ENCODE measurements at regions not wholly inside any gene's neighbourhood (a gene's known extent, or its start where the extent isn't known, plus 50 kb on each side); places are given as distances from the start of the nearest gene placed in this dataset.
"Not testable (repeated sequence)": the region's sequence is repeated elsewhere in the genome, so short reads cannot be mapped to it uniquely, and the experiment has no call there.

GRCh38 chr2:17162713-17163112 is 355.5 kb downstream of the RAD51AP2 start:
- no peak overlapping the region for H3K4me3 Mint-ChIP-seq

GRCh38 chr2:17160594-17160993 is 357.6 kb downstream of the RAD51AP2 start:
- no peaks in the 10 kb centered on the region for H3K4me1 Mint-ChIP-seq (ENCODE audit: low read depth)
- H3K36me3 Mint-ChIP-seq (ENCODE audit: low read depth), result no peaks in the 10 kb centered on the region
- CTCF ChIA-PET, result no interaction called here

More at GRCh38 chr2:17162713-17163112, 355.5 kb downstream of the RAD51AP2 start:
- CTCF ChIA-PET, result no interaction called here
- no peaks in the 10 kb centered on the region for H3K36me3 Mint-ChIP-seq (ENCODE audit: low read depth)
- no peak overlapping the region for H3K27ac Mint-ChIP-seq
- H3K4me1 Mint-ChIP-seq (ENCODE audit: low read depth), result no peaks in the 10 kb centered on the region
- no peaks in the 10 kb centered on the region for H3K9me3 Mint-ChIP-seq
- no peaks in the 10 kb centered on the region for H3K27me3 Mint-ChIP-seq (ENCODE audit: low read depth)
- intact Hi-C loops (cut with micrococcal nuclease), result no loop called here
- DNase-seq, result no peak

GRCh38 chr2:17156086-17156485 is 362.2 kb downstream of the RAD51AP2 start:
- Mint-ChIP-seq H3K4me1 (ENCODE audit: low read depth) (no peaks in the 10 kb centered on the region), H3K27me3 (ENCODE audit: low read depth) (no peaks in the 10 kb centered on the region), H3K36me3 (ENCODE audit: low read depth) (no peaks in the 10 kb centered on the region), H3K9me3 (no peaks in the 10 kb centered on the region), H3K27ac (no peak overlapping the region), H3K4me3 (no peak overlapping the region)
- intact Hi-C loops (cut with micrococcal nuclease), result no loop called here
- CTCF ChIA-PET, result no interaction called here
- DNase-seq, result no peak

More at GRCh38 chr2:17160594-17160993, 357.6 kb downstream of the RAD51AP2 start:
- Mint-ChIP-seq H3K27ac (no peak overlapping the region), H3K27me3 (ENCODE audit: low read depth) (no peaks in the 10 kb centered on the region), H3K9me3 (no peaks in the 10 kb centered on the region), H3K4me3 (no peak overlapping the region)
- intact Hi-C loops (cut with micrococcal nuclease), result no loop called here
- no peak for DNase-seq

GRCh38 chr2:17149945-17150344 is 368.3 kb downstream of the RAD51AP2 start:
- Mint-ChIP-seq H3K4me1 (ENCODE audit: low read depth) (no peaks in the 10 kb centered on the region), H3K27me3 (ENCODE audit: low read depth) (no peaks in the 10 kb centered on the region), H3K9me3 (no peaks in the 10 kb centered on the region), H3K36me3 (ENCODE audit: low read depth) (no peaks in the 10 kb centered on the region), H3K27ac (no peak overlapping the region), H3K4me3 (no peak overlapping the region)
- CTCF ChIA-PET, result no interaction called here
- intact Hi-C loops (cut with micrococcal nuclease), result loop anchor here (5.0 kb wide), 1 partner anchor 378 kb away; no protein-coding TSS in a partner anchor
- no peak for DNase-seq

GRCh38 chr2:17148407-17149145 is 369.7 kb downstream of the RAD51AP2 start:
- CTCF ChIA-PET, result interaction anchor here (0.6 kb wide), 1 partner anchor 33 kb away, joined by 3 read pairs; no protein-coding TSS in a partner anchor
- no peaks in the 10 kb centered on the region for H3K36me3 Mint-ChIP-seq (ENCODE audit: low read depth)
- H3K4me1 Mint-ChIP-seq (ENCODE audit: low read depth), result no peaks in the 10 kb centered on the region
- no peak overlapping the region for H3K27ac Mint-ChIP-seq
- no peaks in the 10 kb centered on the region for H3K27me3 Mint-ChIP-seq (ENCODE audit: low read depth)
- no peak overlapping the region for H3K4me3 Mint-ChIP-seq
- H3K9me3 Mint-ChIP-seq, result no peaks in the 10 kb centered on the region
- intact Hi-C loops (cut with micrococcal nuclease), result loop anchor here (5.0 kb wide), 1 partner anchor 376 kb away; no protein-coding TSS in a partner anchor
- no peak for DNase-seq

GRCh38 chr2:17146358-17146757 is 371.9 kb downstream of the RAD51AP2 start:
- no peak overlapping the region for H3K4me3 Mint-ChIP-seq
- H3K36me3 Mint-ChIP-seq (ENCODE audit: low read depth), result no peaks in the 10 kb centered on the region
- CTCF ChIA-PET, result no interaction called here
- no peak overlapping the region for H3K27ac Mint-ChIP-seq
- no peaks in the 10 kb centered on the region for H3K4me1 Mint-ChIP-seq (ENCODE audit: low read depth)
- H3K9me3 Mint-ChIP-seq, result no peaks in the 10 kb centered on the region
- no peaks in the 10 kb centered on the region for H3K27me3 Mint-ChIP-seq (ENCODE audit: low read depth)
- intact Hi-C loops (cut with micrococcal nuclease), result loop anchor here (5.0 kb wide), 1 partner anchor 374 kb away; no protein-coding TSS in a partner anchor
- no peak for DNase-seq

- no peak overlapping the region for H3K4me3 Mint-ChIP-seq
- H3K9me3 Mint-ChIP-seq, result peaks cover 1% of the 10 kb centered on the region
- CTCF ChIA-PET, result no interaction called here
- intact Hi-C loops (cut with micrococcal nuclease), result no loop called here
- H3K36me3 Mint-ChIP-seq (ENCODE audit: low read depth), result no peaks in the 10 kb centered on the region
- H3K27me3 Mint-ChIP-seq (ENCODE audit: low read depth), result no peaks in the 10 kb centered on the region
- H3K4me1 Mint-ChIP-seq (ENCODE audit: low read depth), result no peaks in the 10 kb centered on the region
- DNase-seq, result no peak
- H3K27ac Mint-ChIP-seq, result no peak overlapping the region
These were observed 381.4 kb downstream of the RAD51AP2 start for GRCh38 chr2:17136877-17137276.

GRCh38 chr2:17136231-17136630 is 382.0 kb downstream of the RAD51AP2 start:
- DNase-seq, result no peak
- Mint-ChIP-seq H3K36me3 (ENCODE audit: low read depth) (no peaks in the 10 kb centered on the region), H3K9me3 (peaks cover 1% of the 10 kb centered on the region), H3K27me3 (ENCODE audit: low read depth) (no peaks in the 10 kb centered on the region), H3K27ac (no peak overlapping the region), H3K4me3 (no peak overlapping the region), H3K4me1 (ENCODE audit: low read depth) (no peaks in the 10 kb centered on the region)
- intact Hi-C loops (cut with micrococcal nuclease), result no loop called here
- CTCF ChIA-PET, result no interaction called here

GRCh38 chr2:17135619-17136018 is 382.6 kb downstream of the RAD51AP2 start:
- no peak for DNase-seq
- no peaks in the 10 kb centered on the region for H3K4me1 Mint-ChIP-seq (ENCODE audit: low read depth)
- H3K36me3 Mint-ChIP-seq (ENCODE audit: low read depth), result no peaks in the 10 kb centered on the region
- H3K27me3 Mint-ChIP-seq (ENCODE audit: low read depth), result no peaks in the 10 kb centered on the region
- H3K9me3 Mint-ChIP-seq, result peaks cover 1% of the 10 kb centered on the region
- H3K4me3 Mint-ChIP-seq, result no peak overlapping the region
- CTCF ChIA-PET, result no interaction called here
- no peak overlapping the region for H3K27ac Mint-ChIP-seq
- intact Hi-C loops (cut with micrococcal nuclease), result no loop called here

- Mint-ChIP-seq H3K4me3 (no peak overlapping the region), H3K9me3 (peaks cover 2% of the 10 kb centered on the region), H3K27me3 (ENCODE audit: low read depth) (no peaks in the 10 kb centered on the region), H3K36me3 (ENCODE audit: low read depth) (no peaks in the 10 kb centered on the region), H3K27ac (no peak overlapping the region), H3K4me1 (ENCODE audit: low read depth) (no peaks in the 10 kb centered on the region)
- intact Hi-C loops (cut with micrococcal nuclease), result no loop called here
- CTCF ChIA-PET, result no interaction called here
- no peak for DNase-seq
These were observed 385.1 kb downstream of the RAD51AP2 start for GRCh38 chr2:17133052-17133671.

- intact Hi-C loops (cut with micrococcal nuclease); CTCF ChIA-PET; H3K36me3 Mint-ChIP-seq (ENCODE audit: low read depth); H3K27ac Mint-ChIP-seq; H3K27me3 Mint-ChIP-seq (ENCODE audit: low read depth); H3K9me3 Mint-ChIP-seq; DNase-seq; H3K4me1 Mint-ChIP-seq (ENCODE audit: low read depth); H3K4me3 Mint-ChIP-seq: not testable (repeated sequence)
These were observed 387.6 kb downstream of the RAD51AP2 start for GRCh38 chr2:17130627-17131026.

GRCh38 chr2:17125989-17126620 is 392.1 kb downstream of the RAD51AP2 start:
- H3K27ac Mint-ChIP-seq, result no peak overlapping the region
- no peaks in the 10 kb centered on the region for H3K4me1 Mint-ChIP-seq (ENCODE audit: low read depth)
- CTCF ChIA-PET, result no interaction called here
- intact Hi-C loops (cut with micrococcal nuclease), result no loop called here
- H3K27me3 Mint-ChIP-seq (ENCODE audit: low read depth), result no peaks in the 10 kb centered on the region
- peaks cover 4% of the 10 kb centered on the region for H3K9me3 Mint-ChIP-seq
- H3K36me3 Mint-ChIP-seq (ENCODE audit: low read depth), result no peaks in the 10 kb centered on the region
- DNase-seq, result no peak
- H3K4me3 Mint-ChIP-seq, result no peak overlapping the region

Data from activated naive CD4-positive, alpha-beta T cell treated with anti-CD3 and anti-CD28 coated beads for 36 hours (primary cell).